HL-60 (cell line): ENCODE measurements at regions not wholly inside any gene's neighbourhood (a gene's known extent, or its start where the extent isn't known, plus 50 kb on each side); places are given as distances from the start of the nearest gene placed in this dataset.

ENCODE experiments used
- DNase-seq, 2 experiments: peaks; one replicate each; pipeline ENCODE4 v3.0.0-alpha.2; 2010 to 2020; ENCODE audit warnings: low read depth in 1 of 2, low spot score in 1 of 2
- H3K27ac ChIP-seq: fragments of 250-450 bp; sonication (Bioruptor Pico); replicated peaks from 2 replicates; pipeline ENCODE4 v1.5.1; 2020; ENCODE audit warnings: mild to moderate bottlenecking, moderate library complexity
- H3K27me3 ChIP-seq: fragments of 250-450 bp; sonication (Bioruptor Pico); 2 replicates; pipeline ENCODE4 v1.5.1; 2021; ENCODE audit warnings: mild to moderate bottlenecking, moderate library complexity; ENCODE audit not compliant: insufficient read depth, poor library complexity, severe bottlenecking
- H3K4me3 ChIP-seq: replicated peaks from 2 replicates; pipeline ENCODE4 v1.5.1; 2011; ENCODE audit warnings: mild to moderate bottlenecking, control low read depth, low read length; ENCODE audit not compliant: insufficient read depth
- GABPA ChIP-seq: IDR thresholded peaks from 2 replicates; pipeline ENCODE4 v1.6.1; 2012; ENCODE audit warnings: low read depth
- POLR2AphosphoS5 ChIP-seq: IDR thresholded peaks from 2 replicates; pipeline ENCODE4 v1.6.1; 2012; ENCODE audit warnings: low read depth
- SPI1 ChIP-seq: IDR thresholded peaks from 2 replicates; pipeline ENCODE4 v1.6.1; 2012; ENCODE audit warnings: low read depth, mild to moderate bottlenecking, borderline replicate concordance
- TF ChIP-seq, protein P1 (sequence below): IDR thresholded peaks from one replicate; pipeline ENCODE4 v1.5.1; 2011; ENCODE audit warnings: low read length, control low read depth, inconsistent platforms; ENCODE audit not compliant: insufficient read depth
- TF ChIP-seq, protein P2 (sequence below): IDR thresholded peaks from 2 replicates; pipeline ENCODE4 v1.6.1; 2012; ENCODE audit warnings: low read depth; ENCODE audit not compliant: insufficient replicate concordance

DNA sequence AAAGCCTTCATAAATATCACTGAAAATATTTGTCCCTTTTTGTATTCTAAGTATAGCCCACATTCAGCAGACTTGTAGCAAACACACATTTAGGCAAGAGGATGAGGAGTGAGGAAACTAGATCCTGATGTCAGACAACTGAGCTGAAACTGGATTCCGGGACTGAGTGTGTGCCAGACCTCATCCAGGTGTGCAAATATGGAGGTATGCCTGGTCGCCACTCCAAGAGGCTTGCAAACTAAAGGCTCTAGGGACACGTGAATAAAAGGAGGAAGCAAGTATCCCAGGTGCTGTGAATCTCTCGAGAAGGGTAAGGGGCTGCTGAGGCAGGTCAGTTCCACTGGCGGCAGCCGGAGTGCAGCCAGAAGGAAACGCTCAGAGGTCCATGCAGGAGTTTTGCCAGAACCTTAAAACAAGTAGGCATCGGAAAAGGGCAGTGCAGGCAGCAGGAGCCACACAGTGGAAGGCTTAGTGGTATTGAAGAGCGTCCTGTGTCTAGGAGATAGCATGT lies 77.4 kb upstream of the ALDH1B1 start:
- H3K27me3 ChIP-seq, result no peaks in the 10 kb centered on the region
- no peak overlapping the region for H3K4me3 ChIP-seq
- H3K27ac ChIP-seq, result no peak overlapping the region
- DNase-seq, result no peak
- TF ChIP-seq GABPA, result no peak
- TF ChIP-seq, protein P1, sequence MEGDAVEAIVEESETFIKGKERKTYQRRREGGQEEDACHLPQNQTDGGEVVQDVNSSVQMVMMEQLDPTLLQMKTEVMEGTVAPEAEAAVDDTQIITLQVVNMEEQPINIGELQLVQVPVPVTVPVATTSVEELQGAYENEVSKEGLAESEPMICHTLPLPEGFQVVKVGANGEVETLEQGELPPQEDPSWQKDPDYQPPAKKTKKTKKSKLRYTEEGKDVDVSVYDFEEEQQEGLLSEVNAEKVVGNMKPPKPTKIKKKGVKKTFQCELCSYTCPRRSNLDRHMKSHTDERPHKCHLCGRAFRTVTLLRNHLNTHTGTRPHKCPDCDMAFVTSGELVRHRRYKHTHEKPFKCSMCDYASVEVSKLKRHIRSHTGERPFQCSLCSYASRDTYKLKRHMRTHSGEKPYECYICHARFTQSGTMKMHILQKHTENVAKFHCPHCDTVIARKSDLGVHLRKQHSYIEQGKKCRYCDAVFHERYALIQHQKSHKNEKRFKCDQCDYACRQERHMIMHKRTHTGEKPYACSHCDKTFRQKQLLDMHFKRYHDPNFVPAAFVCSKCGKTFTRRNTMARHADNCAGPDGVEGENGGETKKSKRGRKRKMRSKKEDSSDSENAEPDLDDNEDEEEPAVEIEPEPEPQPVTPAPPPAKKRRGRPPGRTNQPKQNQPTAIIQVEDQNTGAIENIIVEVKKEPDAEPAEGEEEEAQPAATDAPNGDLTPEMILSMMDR, result no peak
- no peak for TF ChIP-seq SPI1
- TF ChIP-seq, protein P2, sequence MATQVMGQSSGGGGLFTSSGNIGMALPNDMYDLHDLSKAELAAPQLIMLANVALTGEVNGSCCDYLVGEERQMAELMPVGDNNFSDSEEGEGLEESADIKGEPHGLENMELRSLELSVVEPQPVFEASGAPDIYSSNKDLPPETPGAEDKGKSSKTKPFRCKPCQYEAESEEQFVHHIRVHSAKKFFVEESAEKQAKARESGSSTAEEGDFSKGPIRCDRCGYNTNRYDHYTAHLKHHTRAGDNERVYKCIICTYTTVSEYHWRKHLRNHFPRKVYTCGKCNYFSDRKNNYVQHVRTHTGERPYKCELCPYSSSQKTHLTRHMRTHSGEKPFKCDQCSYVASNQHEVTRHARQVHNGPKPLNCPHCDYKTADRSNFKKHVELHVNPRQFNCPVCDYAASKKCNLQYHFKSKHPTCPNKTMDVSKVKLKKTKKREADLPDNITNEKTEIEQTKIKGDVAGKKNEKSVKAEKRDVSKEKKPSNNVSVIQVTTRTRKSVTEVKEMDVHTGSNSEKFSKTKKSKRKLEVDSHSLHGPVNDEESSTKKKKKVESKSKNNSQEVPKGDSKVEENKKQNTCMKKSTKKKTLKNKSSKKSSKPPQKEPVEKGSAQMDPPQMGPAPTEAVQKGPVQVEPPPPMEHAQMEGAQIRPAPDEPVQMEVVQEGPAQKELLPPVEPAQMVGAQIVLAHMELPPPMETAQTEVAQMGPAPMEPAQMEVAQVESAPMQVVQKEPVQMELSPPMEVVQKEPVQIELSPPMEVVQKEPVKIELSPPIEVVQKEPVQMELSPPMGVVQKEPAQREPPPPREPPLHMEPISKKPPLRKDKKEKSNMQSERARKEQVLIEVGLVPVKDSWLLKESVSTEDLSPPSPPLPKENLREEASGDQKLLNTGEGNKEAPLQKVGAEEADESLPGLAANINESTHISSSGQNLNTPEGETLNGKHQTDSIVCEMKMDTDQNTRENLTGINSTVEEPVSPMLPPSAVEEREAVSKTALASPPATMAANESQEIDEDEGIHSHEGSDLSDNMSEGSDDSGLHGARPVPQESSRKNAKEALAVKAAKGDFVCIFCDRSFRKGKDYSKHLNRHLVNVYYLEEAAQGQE, result no peak
- TF ChIP-seq POLR2AphosphoS5, result no peak

DNA sequence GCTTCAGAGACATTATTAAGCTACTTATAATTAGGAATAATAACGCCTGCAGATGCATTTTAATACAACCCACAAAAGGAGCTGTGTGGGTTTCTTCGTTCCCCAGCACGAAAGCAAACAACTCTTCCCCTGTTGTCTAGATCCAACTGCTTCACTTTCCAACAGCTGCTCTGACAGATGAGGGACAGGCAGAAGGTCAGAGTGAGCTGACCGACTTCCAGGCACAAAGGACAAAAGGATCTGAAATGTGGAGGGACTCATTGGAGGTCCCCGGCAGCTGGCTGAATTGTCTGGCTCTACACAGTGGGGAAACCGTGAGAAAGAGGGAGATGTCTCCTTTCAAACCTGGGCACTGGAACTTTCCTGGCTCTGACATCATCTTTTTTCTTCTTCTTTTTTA lies 79.1 kb upstream of the ALDH1B1 start:
- TF ChIP-seq, protein P2, result no peak
- no peak for TF ChIP-seq POLR2AphosphoS5
- TF ChIP-seq SPI1, result no peak
- TF ChIP-seq GABPA, result no peak
- TF ChIP-seq, protein P1, result no peak
- no peak for DNase-seq
- no peak overlapping the region for H3K27ac ChIP-seq
- peaks cover 2% of the 10 kb centered on the region for H3K27me3 ChIP-seq
- no peak overlapping the region for H3K4me3 ChIP-seq

DNA sequence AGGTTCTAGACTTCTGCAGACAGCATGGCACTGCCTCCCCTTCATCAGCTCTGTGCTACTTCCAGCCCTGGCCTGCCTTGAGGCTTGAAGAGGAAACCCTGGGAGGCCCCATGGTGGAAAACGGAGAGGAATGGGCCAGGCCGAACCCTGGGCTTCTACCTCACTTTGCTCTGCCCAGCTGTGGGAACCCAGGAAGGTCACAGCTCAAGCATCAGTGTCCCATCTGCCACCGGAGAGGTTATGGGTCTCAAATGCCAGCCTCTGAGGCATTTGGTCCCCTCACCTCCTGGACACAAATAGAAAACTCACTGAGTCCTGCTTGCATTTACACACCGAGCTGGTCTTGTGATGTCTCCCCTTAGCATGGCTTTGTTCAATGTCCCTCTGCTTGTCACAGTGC lies 80.1 kb upstream of the ALDH1B1 start:
- Histone ChIP-seq H3K27me3 (peaks cover 2% of the 10 kb centered on the region), H3K4me3 (no peak overlapping the region), H3K27ac (no peak overlapping the region)
- DNase-seq, result no peak
- no peak for TF ChIP-seq POLR2AphosphoS5
- no peak for TF ChIP-seq SPI1
- TF ChIP-seq, protein P1, result no peak
- no peak for TF ChIP-seq GABPA
- TF ChIP-seq, protein P2, result no peak
